HFF-Myc (cell line): ENCODE measurements at regions not wholly inside any gene's neighbourhood (a gene's known extent, or its start where the extent isn't known, plus 50 kb on each side); places are given as distances from the start of the nearest gene placed in this dataset.

Source experiments
- DNase-seq: peaks from one replicate; pipeline ENCODE4 v3.0.0-alpha.2; 2011; ENCODE audit warnings: low read depth; ENCODE audit errors: extremely low read depth
- H3K4me3 ChIP-seq: replicated peaks from 2 replicates; pipeline ENCODE4 v1.5.1; 2011; ENCODE audit warnings: low read depth, mild to moderate bottlenecking, control low read depth, low read length
- CTCF ChIP-seq: IDR thresholded peaks from 2 replicates; pipeline ENCODE4 v1.5.1; 2012; ENCODE audit warnings: mild to moderate bottlenecking, low read depth, low read length, control low read depth; ENCODE audit errors: missing control alignments

GRCh38 chr1:187396226-187396625 is 567.5 kb downstream of the PLA2G4A start:
- no peak overlapping the region for H3K4me3 ChIP-seq
- no peak for TF ChIP-seq CTCF
- DNase-seq, result no peak

DNA sequence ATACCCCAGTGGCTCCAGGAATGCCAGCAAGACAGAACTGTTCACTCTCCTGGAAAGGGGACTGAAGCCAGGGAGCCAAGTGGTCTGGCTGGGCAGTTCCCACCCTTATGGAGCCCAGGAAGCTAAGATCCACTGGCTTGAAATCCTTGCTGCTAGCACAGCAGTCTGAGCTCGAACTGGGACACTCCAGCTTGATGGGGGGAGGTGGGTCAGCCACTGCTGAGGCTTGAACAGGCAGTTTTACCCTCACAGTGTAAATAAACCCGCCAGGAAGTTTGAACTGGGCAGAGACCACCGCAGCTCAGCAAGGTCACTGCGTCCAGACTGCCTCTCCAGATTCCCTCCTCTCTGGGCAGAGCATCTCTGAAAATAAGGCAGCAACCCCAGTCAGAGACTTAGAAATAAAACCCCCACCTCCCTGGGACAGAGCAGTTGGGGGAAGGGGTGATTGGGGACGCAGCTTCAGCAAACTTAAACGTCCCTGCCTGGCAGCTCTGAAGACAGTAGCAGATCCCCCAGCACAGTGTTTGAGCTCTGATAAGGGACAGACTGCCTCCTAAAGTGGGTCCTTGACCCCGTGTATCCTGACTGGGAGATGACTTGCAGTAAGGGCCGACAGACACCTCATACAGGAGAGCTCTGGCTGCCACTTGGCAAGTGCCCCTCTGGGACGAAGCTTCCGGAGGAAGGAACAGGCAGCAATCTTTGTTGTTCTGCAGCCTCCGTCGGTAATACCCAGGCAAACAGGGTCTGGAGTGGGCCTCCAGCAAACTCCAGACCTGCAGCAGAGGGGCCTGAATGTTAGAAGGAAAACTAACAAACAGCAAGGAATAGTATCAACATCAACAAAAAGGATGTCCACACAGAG is 568.4 kb downstream of the PLA2G4A start:
- TF ChIP-seq CTCF, result no peak
- H3K4me3 ChIP-seq, result no peak overlapping the region
- DNase-seq, result no peak

GRCh38 chr1:187408212-187409004 is 579.7 kb downstream of the PLA2G4A start:
- DNase-seq, result no peak
- TF ChIP-seq CTCF, result no peak
- no peak overlapping the region for H3K4me3 ChIP-seq

GRCh38 chr1:187409341-187409740 is 580.6 kb downstream of the PLA2G4A start:
- no peak for TF ChIP-seq CTCF
- H3K4me3 ChIP-seq, result no peak overlapping the region
- no peak for DNase-seq

GRCh38 chr1:187411118-187411517 is 582.4 kb downstream of the PLA2G4A start:
- no peak for TF ChIP-seq CTCF
- H3K4me3 ChIP-seq, result no peak overlapping the region
- no peak for DNase-seq

- no peak overlapping the region for H3K4me3 ChIP-seq
- no peak for DNase-seq
- no peak for TF ChIP-seq CTCF
Measured at GRCh38 chr1:187413405-187414169, 584.8 kb downstream of the PLA2G4A start.
